ENCODE measurements at regions not wholly inside any gene's neighbourhood (a gene's known extent, or its start where the extent isn't known, plus 50 kb on each side); places are given as distances from the start of the nearest gene placed in this dataset.

DNA sequence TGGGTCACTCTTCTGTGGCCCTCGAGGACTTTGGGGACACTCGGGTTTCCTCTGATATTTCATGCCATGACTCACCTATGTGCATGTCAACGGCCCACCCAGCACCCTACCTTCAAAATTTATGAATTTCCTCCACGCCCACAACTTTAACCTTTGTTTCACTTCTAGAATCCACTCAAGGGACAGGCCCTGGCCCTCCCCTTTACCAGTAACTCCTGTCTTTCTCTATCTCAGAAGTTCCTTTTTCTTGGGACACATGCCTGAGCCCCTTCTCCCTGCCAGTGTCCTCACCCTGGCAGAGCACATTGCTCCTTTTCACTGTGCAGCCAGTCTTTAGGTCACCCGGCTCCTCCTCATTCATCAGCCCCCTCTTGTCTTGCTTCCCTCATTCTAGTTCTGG lies 282.5 kb upstream of the KLF6 start:
- Histone ChIP-seq H3K4me3 (ENCODE audit: low read length) (no peak overlapping the region), H3K27me3 (ENCODE audit: insufficient read depth, low read length, poor library complexity, severe bottlenecking) (no peaks in the 10 kb centered on the region), H3K4me1 (ENCODE audit: insufficient read depth, low read length) (no peaks in the 10 kb centered on the region), H3K9me3 (ENCODE audit: low read length) (no peaks in the 10 kb centered on the region), H3K27ac (ENCODE audit: low read depth, low read length) (no peak overlapping the region), H3K36me3 (ENCODE audit: insufficient read depth, low read length) (no peaks in the 10 kb centered on the region)
- DNase-seq: no peak
- Mint-ChIP-seq H3K4me3 (no peak overlapping the region), H3K27ac (no peak overlapping the region), H3K9me3 (no peaks in the 10 kb centered on the region), H3K4me1 (peaks cover 1 to 9% (median 8%) of the 10 kb centered on the region in 3 donors), H3K27me3 (peaks cover 0 to 3% of the 10 kb centered on the region in 2 donors), H3K36me3 (no peaks in the 10 kb centered on the region)
- ChIA-PET POLR2A (interaction anchor here (0.5 kb wide), 1 partner anchor 98 kb away, joined by 3 read pairs; no protein-coding TSS in a partner anchor), CTCF (no interaction called here)

DNA sequence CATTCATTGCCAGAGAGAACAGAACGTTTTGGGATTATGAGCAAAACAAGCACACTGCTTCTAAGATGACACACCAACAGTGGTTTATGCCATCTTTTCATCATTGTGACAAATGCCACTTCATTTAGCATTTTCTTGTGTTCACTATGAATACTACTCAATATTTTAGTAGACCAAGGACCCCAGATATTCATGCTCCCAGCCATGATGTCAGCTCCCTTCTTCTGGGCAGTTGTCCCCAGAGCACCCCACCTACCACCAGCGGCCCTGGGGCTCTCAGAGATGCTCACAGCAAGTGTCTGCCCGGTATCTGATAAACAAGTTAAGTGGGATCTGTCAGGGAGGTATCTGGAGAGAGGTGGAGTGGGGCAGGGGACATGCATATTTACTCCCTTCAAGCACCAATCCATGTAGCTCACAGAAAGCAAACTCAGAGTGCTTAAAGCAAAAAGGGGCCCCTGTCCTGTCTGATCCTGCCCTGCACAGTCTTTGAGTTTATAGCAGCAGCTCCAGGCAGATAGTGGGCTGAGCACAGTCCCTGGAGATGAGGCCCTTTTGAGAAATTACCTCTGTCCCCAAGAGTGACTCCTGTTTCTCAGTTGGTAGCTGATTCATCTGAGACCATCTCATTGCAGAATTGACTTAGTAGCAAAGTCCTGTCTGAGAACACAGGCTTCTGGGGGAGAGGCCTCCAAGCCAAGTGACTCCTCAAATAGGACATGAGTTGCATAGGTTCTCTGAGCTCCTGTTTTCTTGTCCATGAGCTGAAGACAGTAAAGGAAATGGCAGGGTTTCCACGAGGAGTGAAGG lies 281.8 kb upstream of the KLF6 start:
- H3K4me1 ChIP-seq (ENCODE audit: insufficient read depth, low read length): no peaks in the 10 kb centered on the region
- no peaks in the 10 kb centered on the region for H3K27me3 ChIP-seq (ENCODE audit: insufficient read depth, low read length, poor library complexity, severe bottlenecking)
- Mint-ChIP-seq H3K27ac (peak overlapping the region in 2 of 8 donors; percentile 5 to 72), H3K4me1 (peaks cover 3 to 12% (median 9%) of the 10 kb centered on the region in 3 donors), H3K9me3 (no peaks in the 10 kb centered on the region), H3K36me3 (no peaks in the 10 kb centered on the region), H3K27me3 (peaks cover 0 to 3% of the 10 kb centered on the region in 2 donors), H3K4me3 (no peak overlapping the region)
- H3K36me3 ChIP-seq (ENCODE audit: insufficient read depth, low read length): no peaks in the 10 kb centered on the region
- DNase-seq: no peak
- ChIA-PET CTCF (interaction anchor here (0.5 kb wide), 1 partner anchor 276 kb away, joined by 3 read pairs; no protein-coding TSS in a partner anchor), POLR2A (no interaction called here)
- no peak overlapping the region for H3K27ac ChIP-seq (ENCODE audit: low read depth, low read length)
- H3K4me3 ChIP-seq (ENCODE audit: low read length): no peak overlapping the region
- no peaks in the 10 kb centered on the region for H3K9me3 ChIP-seq (ENCODE audit: low read length)

DNA sequence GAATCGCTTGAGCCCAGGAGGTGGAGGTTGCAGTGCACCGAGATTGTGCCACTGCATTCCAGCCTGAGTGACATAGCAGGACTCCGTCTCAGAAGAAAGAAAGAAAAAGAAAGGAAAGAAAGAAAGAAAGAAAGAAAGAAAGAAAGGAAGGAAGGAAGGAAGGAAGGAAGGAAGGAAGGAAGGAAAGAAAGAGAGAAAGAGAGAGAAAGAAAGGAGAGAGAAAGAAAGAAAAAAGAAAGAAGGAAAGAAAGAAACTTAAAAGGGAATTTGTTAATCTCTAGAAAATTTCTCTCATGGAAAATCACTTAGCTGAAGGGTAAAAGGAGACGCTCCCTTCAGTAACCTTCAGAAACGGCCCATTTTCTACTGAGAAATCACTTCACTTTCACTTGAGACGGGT lies 279.5 kb upstream of the KLF6 start:
- ChIA-PET CTCF (no interaction called here), POLR2A (no interaction called here)
- Mint-ChIP-seq H3K27ac (no peak overlapping the region), H3K36me3 (no peaks in the 10 kb centered on the region), H3K27me3 (peaks cover 0 to 1% of the 10 kb centered on the region in 2 donors), H3K4me3 (no peak overlapping the region), H3K4me1 (peaks cover 18 to 32% (median 29%) of the 10 kb centered on the region in 3 donors), H3K9me3 (no peaks in the 10 kb centered on the region)
- DNase-seq: no peak
- H3K9me3 ChIP-seq (ENCODE audit: low read length): no peaks in the 10 kb centered on the region
- H3K4me3 ChIP-seq (ENCODE audit: low read length): no peak overlapping the region
- peaks cover 18% of the 10 kb centered on the region for H3K4me1 ChIP-seq (ENCODE audit: insufficient read depth, low read length)
- H3K27me3 ChIP-seq (ENCODE audit: insufficient read depth, low read length, poor library complexity, severe bottlenecking): no peaks in the 10 kb centered on the region
- no peaks in the 10 kb centered on the region for H3K36me3 ChIP-seq (ENCODE audit: insufficient read depth, low read length)
- no peak overlapping the region for H3K27ac ChIP-seq (ENCODE audit: low read depth, low read length)

DNA sequence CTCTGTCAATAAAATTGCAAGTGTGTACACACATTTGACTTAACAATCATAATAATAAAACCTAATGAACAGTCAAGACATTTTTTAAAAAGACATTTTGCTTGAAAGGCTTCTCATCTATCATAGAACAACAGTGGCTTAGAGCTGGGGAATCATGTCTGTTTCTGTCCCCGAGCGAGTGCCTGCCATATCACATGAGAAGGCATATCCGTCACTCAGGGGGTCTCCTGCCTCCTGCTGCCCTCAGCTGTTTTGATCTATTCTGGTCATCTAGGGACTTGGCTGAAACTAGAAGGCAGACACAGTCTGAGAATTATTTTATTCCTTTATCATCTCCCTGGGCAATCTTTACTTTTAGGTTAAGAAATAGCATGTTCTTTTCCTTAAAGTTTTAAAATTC lies 278.7 kb upstream of the KLF6 start:
- no peaks in the 10 kb centered on the region for H3K36me3 Mint-ChIP-seq
- DNase-seq: no peak
- H3K9me3 Mint-ChIP-seq: no peaks in the 10 kb centered on the region
- Histone ChIP-seq H3K9me3 (ENCODE audit: low read length) (no peaks in the 10 kb centered on the region), H3K27ac (ENCODE audit: low read depth, low read length) (no peak overlapping the region), H3K27me3 (ENCODE audit: insufficient read depth, low read length, poor library complexity, severe bottlenecking) (no peaks in the 10 kb centered on the region), H3K4me1 (ENCODE audit: insufficient read depth, low read length) (peaks cover 22% of the 10 kb centered on the region), H3K4me3 (ENCODE audit: low read length) (no peak overlapping the region), H3K36me3 (ENCODE audit: insufficient read depth, low read length) (no peaks in the 10 kb centered on the region)
- ChIA-PET POLR2A (no interaction called here), CTCF (no interaction called here)
- peaks cover 19 to 37% (median 36%) of the 10 kb centered on the region in 3 donors for H3K4me1 Mint-ChIP-seq
- H3K27me3 Mint-ChIP-seq: peaks cover 0 to 1% of the 10 kb centered on the region in 2 donors
- H3K4me3 Mint-ChIP-seq: no peak overlapping the region
- H3K27ac Mint-ChIP-seq: peak overlapping the region in 1 of 8 donors; percentile 9

DNA sequence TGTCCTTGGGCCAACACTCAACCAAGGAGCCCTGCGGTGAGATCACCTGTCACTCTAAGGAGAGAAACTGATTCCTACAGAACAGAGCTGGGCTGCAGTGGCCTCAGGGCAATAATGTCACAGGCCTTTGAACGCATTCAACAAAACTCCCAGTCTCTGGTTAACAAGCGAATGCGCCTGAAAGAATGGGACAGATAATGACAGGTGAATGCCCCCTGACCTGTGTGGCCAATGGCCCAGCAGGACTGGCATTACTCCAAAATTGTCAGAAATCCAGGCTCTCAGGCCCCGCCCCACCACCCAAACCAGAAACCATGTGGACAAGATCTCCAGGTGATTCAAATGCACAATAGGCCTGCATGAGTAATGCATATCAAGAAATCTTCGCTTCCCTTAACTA lies 277.7 kb upstream of the KLF6 start:
- Mint-ChIP-seq H3K4me1 (peaks cover 19 to 43% (median 36%) of the 10 kb centered on the region in 3 donors), H3K9me3 (no peaks in the 10 kb centered on the region), H3K4me3 (no peak overlapping the region), H3K36me3 (no peaks in the 10 kb centered on the region), H3K27ac (peak overlapping the region in 1 of 8 donors; percentile 56), H3K27me3 (peaks cover 0 to 1% of the 10 kb centered on the region in 2 donors)
- no peak overlapping the region for H3K4me3 ChIP-seq (ENCODE audit: low read length)
- no peaks in the 10 kb centered on the region for H3K9me3 ChIP-seq (ENCODE audit: low read length)
- ChIA-PET CTCF (no interaction called here), POLR2A (no interaction called here)
- H3K27ac ChIP-seq (ENCODE audit: low read depth, low read length): no peak overlapping the region
- no peak for DNase-seq
- H3K27me3 ChIP-seq (ENCODE audit: insufficient read depth, low read length, poor library complexity, severe bottlenecking): no peaks in the 10 kb centered on the region
- peaks cover 22% of the 10 kb centered on the region for H3K4me1 ChIP-seq (ENCODE audit: insufficient read depth, low read length)
- H3K36me3 ChIP-seq (ENCODE audit: insufficient read depth, low read length): no peaks in the 10 kb centered on the region

DNA sequence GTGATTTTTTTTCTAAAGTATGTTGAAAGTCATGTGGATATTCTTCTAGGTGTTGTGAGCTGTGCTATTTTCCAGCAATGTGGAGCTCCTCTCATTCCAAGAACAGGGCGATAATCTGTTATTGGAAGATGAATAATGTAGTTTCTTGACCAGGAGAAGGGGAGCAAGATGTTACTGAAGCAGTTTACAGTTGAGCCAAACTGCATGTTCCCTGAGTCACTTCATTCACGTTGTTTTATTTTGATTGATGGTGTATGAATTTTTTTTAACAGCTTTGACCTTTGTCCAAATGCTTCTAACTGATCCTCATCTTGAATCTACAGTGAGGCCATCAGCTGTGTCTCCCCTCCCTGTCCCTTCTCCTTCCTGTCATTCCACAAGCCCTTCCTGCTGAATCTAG lies 277.1 kb upstream of the KLF6 start:
- H3K27me3 ChIP-seq (ENCODE audit: insufficient read depth, low read length, poor library complexity, severe bottlenecking): no peaks in the 10 kb centered on the region
- H3K9me3 ChIP-seq (ENCODE audit: low read length): no peaks in the 10 kb centered on the region
- Mint-ChIP-seq H3K27ac (peak overlapping the region in 2 of 8 donors; percentile 56 to 60), H3K27me3 (peaks cover 0 to 1% of the 10 kb centered on the region in 2 donors), H3K9me3 (no peaks in the 10 kb centered on the region), H3K36me3 (no peaks in the 10 kb centered on the region), H3K4me1 (peaks cover 19 to 43% (median 36%) of the 10 kb centered on the region in 3 donors), H3K4me3 (no peak overlapping the region)
- H3K4me3 ChIP-seq (ENCODE audit: low read length): no peak overlapping the region
- no peaks in the 10 kb centered on the region for H3K36me3 ChIP-seq (ENCODE audit: insufficient read depth, low read length)
- POLR2A ChIA-PET: no interaction called here
- no peak for DNase-seq
- H3K4me1 ChIP-seq (ENCODE audit: insufficient read depth, low read length): peaks cover 22% of the 10 kb centered on the region
- no peak overlapping the region for H3K27ac ChIP-seq (ENCODE audit: low read depth, low read length)
- CTCF ChIA-PET: no interaction called here

DNA sequence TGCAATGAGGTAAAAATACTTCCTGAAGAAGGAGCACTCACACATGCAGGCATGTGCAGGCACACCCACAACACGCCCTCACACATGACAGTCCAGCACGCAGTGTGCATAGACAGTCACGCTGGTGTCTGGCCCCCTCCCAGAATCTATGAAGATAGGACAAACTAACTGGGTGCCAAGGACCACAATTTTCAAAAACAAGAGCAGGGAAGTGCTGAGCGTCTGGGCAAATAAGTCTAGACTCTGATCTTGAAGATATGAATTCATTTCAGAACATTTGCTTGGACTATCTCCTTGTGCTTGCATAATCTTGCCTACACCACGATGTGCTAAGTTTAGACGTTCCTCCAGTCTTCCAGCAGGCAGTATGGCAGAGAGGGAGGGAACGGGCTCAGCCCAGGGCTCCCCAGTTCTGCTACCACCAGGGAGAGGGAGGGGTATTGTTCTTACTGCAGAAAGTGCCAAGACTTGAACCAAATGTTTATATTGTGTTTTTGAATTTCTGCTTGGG lies 276.5 kb upstream of the KLF6 start:
- no peaks in the 10 kb centered on the region for H3K27me3 ChIP-seq (ENCODE audit: insufficient read depth, low read length, poor library complexity, severe bottlenecking)
- Mint-ChIP-seq H3K27me3 (peaks cover 0 to 1% of the 10 kb centered on the region in 2 donors), H3K4me3 (peak overlapping the region in 1 of 7 donors; percentile 37), H3K27ac (peak overlapping the region in 2 of 8 donors; percentile 42 to 50), H3K36me3 (no peaks in the 10 kb centered on the region), H3K9me3 (no peaks in the 10 kb centered on the region), H3K4me1 (peaks cover 19 to 39% (median 33%) of the 10 kb centered on the region in 3 donors)
- no peak overlapping the region for H3K27ac ChIP-seq (ENCODE audit: low read depth, low read length)
- POLR2A ChIA-PET: no interaction called here
- no peaks in the 10 kb centered on the region for H3K9me3 ChIP-seq (ENCODE audit: low read length)
- DNase-seq: no peak
- H3K4me3 ChIP-seq (ENCODE audit: low read length): no peak overlapping the region
- CTCF ChIA-PET: no interaction called here
- no peaks in the 10 kb centered on the region for H3K36me3 ChIP-seq (ENCODE audit: insufficient read depth, low read length)
- peaks cover 22% of the 10 kb centered on the region for H3K4me1 ChIP-seq (ENCODE audit: insufficient read depth, low read length)

DNA sequence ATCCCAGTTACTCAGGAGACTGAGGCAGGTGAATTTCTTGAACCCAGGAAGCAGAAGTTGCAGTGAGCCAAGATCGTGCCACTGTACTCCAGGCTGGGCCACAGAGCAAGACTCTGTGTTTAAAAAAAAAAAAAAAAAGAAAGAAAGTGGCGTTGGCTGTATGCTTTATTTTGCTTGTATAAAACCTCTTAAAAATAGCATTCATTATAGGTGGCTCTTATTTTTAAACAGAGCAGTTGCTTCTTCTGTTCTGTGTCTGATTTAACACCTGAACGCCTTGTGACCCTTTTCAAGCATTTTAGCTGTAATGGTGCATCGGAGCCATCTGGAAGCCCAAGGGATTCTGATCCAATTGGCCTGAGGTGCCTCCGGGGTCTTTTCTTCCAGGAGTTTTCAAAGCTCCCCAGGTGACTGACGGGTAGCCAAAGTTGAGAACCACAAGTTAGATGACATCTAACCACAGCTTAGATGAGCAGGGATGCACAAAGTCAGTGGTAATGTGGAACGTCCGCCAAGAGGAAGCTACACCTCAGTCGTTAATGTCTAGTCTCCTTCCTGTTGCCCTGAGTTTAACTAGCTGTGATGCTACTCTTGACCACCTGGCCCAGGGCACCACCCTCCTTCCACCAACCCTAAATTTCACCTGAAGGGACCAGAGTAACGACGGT lies 274.6 kb upstream of the KLF6 start:
- Mint-ChIP-seq H3K4me3 (peak overlapping the region in 4 of 7 donors; percentile 40 to 65 (median 57)), H3K27ac (peak overlapping the region in 7 of 8 donors; percentile 68 to 98 (median 80)), H3K27me3 (no peaks in the 10 kb centered on the region), H3K9me3 (no peaks in the 10 kb centered on the region), H3K36me3 (no peaks in the 10 kb centered on the region), H3K4me1 (peaks cover 17 to 35% (median 29%) of the 10 kb centered on the region in 3 donors)
- CTCF ChIA-PET: interaction anchor here (1.1 kb wide), 1 partner anchor 15 kb away, joined by 3 read pairs; no protein-coding TSS in a partner anchor
- peak in 3 of 5 donors; percentile 9 to 58 (median 18) for DNase-seq
- no peaks in the 10 kb centered on the region for H3K9me3 ChIP-seq (ENCODE audit: low read length)
- POLR2A ChIA-PET: interaction anchor here (0.6 to 1.1 kb wide), 6 partner anchors 72 to 1992 kb away, joined by 3 to 9 read pairs (median 3); no protein-coding TSS in a partner anchor
- peaks cover 22% of the 10 kb centered on the region for H3K4me1 ChIP-seq (ENCODE audit: insufficient read depth, low read length)
- H3K4me3 ChIP-seq (ENCODE audit: low read length): no peak overlapping the region
- H3K27ac ChIP-seq (ENCODE audit: low read depth, low read length): no peak overlapping the region
- H3K27me3 ChIP-seq (ENCODE audit: insufficient read depth, low read length, poor library complexity, severe bottlenecking): no peaks in the 10 kb centered on the region
- H3K36me3 ChIP-seq (ENCODE audit: insufficient read depth, low read length): no peaks in the 10 kb centered on the region

All from CD8-positive, alpha-beta memory T cell (primary cell).